ENCODE measurements at regions not wholly inside any gene's neighbourhood (a gene's known extent, or its start where the extent isn't known, plus 50 kb on each side); places are given as distances from the start of the nearest gene placed in this dataset.

- no peak overlapping the region for H3K27ac ChIP-seq (ENCODE audit: low read depth)
- H3K4me1 ChIP-seq (ENCODE audit: insufficient read depth) = no peaks in the 10 kb centered on the region
- no peaks in the 10 kb centered on the region for H3K9me2 ChIP-seq (ENCODE audit: insufficient read depth)
- Mint-ChIP-seq H3K4me1 (no peaks in the 10 kb centered on the region), H3K27me3 (ENCODE audit: insufficient read depth, low read depth, poor library complexity) (peaks cover 1% of the 10 kb centered on the region), H3K27ac (no peak overlapping the region), H3K36me3 (ENCODE audit: low read depth) (no peaks in the 10 kb centered on the region), H3K4me3 (no peak overlapping the region), H3K9me3 (no peaks in the 10 kb centered on the region)
- DNase-seq (ENCODE audit: low spot score) = no peak
- no peaks in the 10 kb centered on the region for H3F3A ChIP-seq (replicated peaks; ENCODE audit: low read depth)
- H3K27me3 ChIP-seq (ENCODE audit: insufficient read depth) = no peaks in the 10 kb centered on the region
- no peak for ATAC-seq
- H3K79me2 ChIP-seq (replicated peaks; ENCODE audit: insufficient read depth) = no peaks in the 10 kb centered on the region
- no peaks in the 10 kb centered on the region for H3K36me3 ChIP-seq (ENCODE audit: insufficient read depth)
- no peak for TF ChIP-seq POLR2AphosphoS5 (IDR thresholded peaks at IDR 0.05; ENCODE audit: low read depth)
- TF ChIP-seq CREB1 (CRISPR knock-in tag; IDR thresholded peaks at IDR 0.05; ENCODE audit: low read depth) = no peak
- TF ChIP-seq ZNF114 (CRISPR knock-in tag; IDR thresholded peaks at IDR 0.05) = no peak
- TF ChIP-seq ZNF331 (CRISPR knock-in tag; IDR thresholded peaks at IDR 0.05; ENCODE audit: low read depth) = no peak
- TF ChIP-seq EZH2phosphoT487 (IDR thresholded peaks at IDR 0.05; ENCODE audit: unreplicated experiment) = no peak
- TF ChIP-seq NANOG (IDR thresholded peaks at IDR 0.05; ENCODE audit: borderline replicate concordance) = no peak
- no peak for TF ChIP-seq JUNB (IDR thresholded peaks at IDR 0.05; ENCODE audit: unreplicated experiment)
- TF ChIP-seq STAT1 (IDR thresholded peaks at IDR 0.05; ENCODE audit: unreplicated experiment) = no peak
- no peak overlapping the region for H3K4me3 ChIP-seq
- H2AFZ ChIP-seq = peak overlapping the region; percentile 16; the same call in 1 of the 2 replicates
- H4K20me1 ChIP-seq (replicated peaks; ENCODE audit: insufficient read depth) = no peaks in the 10 kb centered on the region
- H3K4me2 ChIP-seq = no peak overlapping the region
Measured at GRCh38 chr14:43887523-43887922, 619.6 kb downstream of the FSCB start.

- no peak overlapping the region for H3K27ac Mint-ChIP-seq
- Histone ChIP-seq H2AFZ (no peak overlapping the region), H4K20me1 (replicated peaks; ENCODE audit: insufficient read depth) (no peaks in the 10 kb centered on the region)
- TF ChIP-seq EZH2 (IDR thresholded peaks at IDR 0.05; ENCODE audit: low read depth, unreplicated experiment) (no peak), ZNF114 (CRISPR knock-in tag; IDR thresholded peaks at IDR 0.05) (no peak), ZNF331 (CRISPR knock-in tag; IDR thresholded peaks at IDR 0.05; ENCODE audit: low read depth) (no peak), ZNF462 (CRISPR knock-in tag; IDR thresholded peaks at IDR 0.05) (no peak), EZH2phosphoT487 (IDR thresholded peaks at IDR 0.05; ENCODE audit: unreplicated experiment) (no peak), REST (IDR thresholded peaks at IDR 0.05; ENCODE audit: unreplicated experiment) (no peak), ETS1 (IDR thresholded peaks at IDR 0.05) (no peak)
Measured at GRCh38 chr14:43877351-43877960, 629.6 kb downstream of the FSCB start.

More at GRCh38 chr14:43877351-43877960, 629.6 kb downstream of the FSCB start:
- Mint-ChIP-seq H3K36me3 (ENCODE audit: low read depth) (no peaks in the 10 kb centered on the region), H3K27me3 (ENCODE audit: insufficient read depth, low read depth, poor library complexity) (peaks cover 2% of the 10 kb centered on the region), H3K9me3 (no peaks in the 10 kb centered on the region), H3K4me3 (no peak overlapping the region), H3K4me1 (peaks cover 12% of the 10 kb centered on the region)
- DNase-seq (ENCODE audit: low spot score) (no peak), ATAC-seq (no peak)
- H3K4me2 ChIP-seq = no peak overlapping the region
- H3K4me3 ChIP-seq = no peak overlapping the region
- no peak overlapping the region for H3K27ac ChIP-seq (ENCODE audit: low read depth)
- no peaks in the 10 kb centered on the region for H3K79me2 ChIP-seq (replicated peaks; ENCODE audit: insufficient read depth)
- H3K9me2 ChIP-seq (ENCODE audit: insufficient read depth) = no peaks in the 10 kb centered on the region
- no peaks in the 10 kb centered on the region for H3K27me3 ChIP-seq (ENCODE audit: insufficient read depth)
- no peaks in the 10 kb centered on the region for H3F3A ChIP-seq (replicated peaks; ENCODE audit: low read depth)
- peaks cover 4% of the 10 kb centered on the region for H3K4me1 ChIP-seq (ENCODE audit: insufficient read depth)
- no peaks in the 10 kb centered on the region for H3K36me3 ChIP-seq (ENCODE audit: insufficient read depth)

Data from GM23338 (cell line).